WERI-Rb-1 (cell line): ENCODE measurements at regions not wholly inside any gene's neighbourhood (a gene's known extent, or its start where the extent isn't known, plus 50 kb on each side); places are given as distances from the start of the nearest gene placed in this dataset.
"Not testable (repeated sequence)": the region's sequence is repeated elsewhere in the genome, so short reads cannot be mapped to it uniquely, and the experiment has no call there.

Experiments
- DNase-seq: peaks from one replicate; pipeline ENCODE4 v3.0.0-alpha.2; 2020
- H3K27ac ChIP-seq: fragments of 250-450 bp; sonication (Bioruptor Pico); 2 replicates; pipeline ENCODE4 v1.5.1; 2020; ENCODE audit warnings: mild to moderate bottlenecking, moderate library complexity
- H3K27me3 ChIP-seq: fragments of 250-450 bp; sonication (Bioruptor Pico); 2 replicates; pipeline ENCODE4 v1.5.1; 2021; ENCODE audit warnings: mild to moderate bottlenecking, low read depth, moderate library complexity; ENCODE audit not compliant: insufficient read depth, severe bottlenecking
- H3K36me3 ChIP-seq: fragments of 250-450 bp; sonication (Bioruptor Pico); 2 replicates; pipeline ENCODE4 v1.5.1; 2020; ENCODE audit warnings: mild to moderate bottlenecking, moderate library complexity
- H3K4me3 ChIP-seq: 2 replicates; pipeline ENCODE4 v1.5.1; 2011; ENCODE audit warnings: low read depth, mild to moderate bottlenecking, control low read depth, low read length
- H3K9me3 ChIP-seq: fragments of 250-450 bp; sonication (Bioruptor Pico); 2 replicates; pipeline ENCODE4 v1.5.1; 2021; ENCODE audit warnings: mild to moderate bottlenecking, moderate library complexity; ENCODE audit not compliant: severe bottlenecking
- CTCF ChIP-seq: IDR thresholded peaks from 2 replicates; pipeline ENCODE4 v1.5.1; 2011; ENCODE audit warnings: low read depth, mild to moderate bottlenecking, control low read depth, inconsistent platforms, low read length

GRCh38 chr11:7143908-7144307 lies 55.1 kb downstream of the RBMXL2 start:
- H3K36me3 ChIP-seq: no peaks in the 10 kb centered on the region
- H3K27ac ChIP-seq: no peak overlapping the region
- no peaks in the 10 kb centered on the region for H3K9me3 ChIP-seq
- TF ChIP-seq CTCF: no peak
- no peak for DNase-seq
- H3K4me3 ChIP-seq: no peak overlapping the region
- H3K27me3 ChIP-seq: peaks cover 8% of the 10 kb centered on the region

- H3K36me3 ChIP-seq, H3K9me3 ChIP-seq, H3K27ac ChIP-seq, H3K4me3 ChIP-seq, DNase-seq, H3K27me3 ChIP-seq: not testable (repeated sequence)
Observed at GRCh38 chr11:7150104-7150503, 61.3 kb downstream of the RBMXL2 start.

- H3K4me3 ChIP-seq: no peak overlapping the region
- H3K27ac ChIP-seq: no peak overlapping the region
- DNase-seq: no peak
- no peaks in the 10 kb centered on the region for H3K9me3 ChIP-seq
- no peaks in the 10 kb centered on the region for H3K36me3 ChIP-seq
- TF ChIP-seq CTCF: no peak
- peaks cover 6% of the 10 kb centered on the region for H3K27me3 ChIP-seq
Observed at GRCh38 chr11:7154881-7155361, 66.1 kb downstream of the RBMXL2 start.

GRCh38 chr11:7160814-7161489 lies 72.2 kb downstream of the RBMXL2 start:
- Histone ChIP-seq H3K9me3 (no peaks in the 10 kb centered on the region), H3K27me3 (peaks cover under 1% of the 10 kb centered on the region), H3K4me3 (no peak overlapping the region), H3K27ac (no peak overlapping the region), H3K36me3 (no peaks in the 10 kb centered on the region)
- TF ChIP-seq CTCF: no peak
- no peak for DNase-seq

- DNase-seq: no peak
- H3K4me3 ChIP-seq: no peak overlapping the region
- H3K27ac ChIP-seq: no peak overlapping the region
- no peaks in the 10 kb centered on the region for H3K36me3 ChIP-seq
- H3K9me3 ChIP-seq: no peaks in the 10 kb centered on the region
- H3K27me3 ChIP-seq: peaks cover 4% of the 10 kb centered on the region
- TF ChIP-seq CTCF: no peak
Observed at GRCh38 chr11:7165911-7166310, 77.1 kb downstream of the RBMXL2 start.

- DNase-seq: no peak
- H3K36me3 ChIP-seq: no peaks in the 10 kb centered on the region
Observed at GRCh38 chr11:7167976-7168740, 79.4 kb downstream of the RBMXL2 start.

More at GRCh38 chr11:7167976-7168740, 79.4 kb downstream of the RBMXL2 start:
- H3K27me3 ChIP-seq: peaks cover 4% of the 10 kb centered on the region
- no peak for TF ChIP-seq CTCF
- H3K27ac ChIP-seq: no peak overlapping the region
- H3K9me3 ChIP-seq: no peaks in the 10 kb centered on the region
- no peak overlapping the region for H3K4me3 ChIP-seq
